Stomach (tissue), 8 donors: ENCODE measurements at regions not wholly inside any gene's neighbourhood (a gene's known extent, or its start where the extent isn't known, plus 50 kb on each side); places are given as distances from the start of the nearest gene placed in this dataset.
"Not testable (repeated sequence)": the region's sequence is repeated elsewhere in the genome, so short reads cannot be mapped to it uniquely, and the experiment has no call there.

Source experiments
- DNase-seq, 2 donors: peaks; one replicate each; pipeline versions ENCODE4 v3.0.0 to v3.0.0-alpha.2; 2013 to 2019
- H3K27ac ChIP-seq, 5 donors: fragments of 200-600 bp in 4 of 5; sonication (generic) in 4 of 5; one replicate each; pipeline ENCODE4 v1.5.1; 2013 to 2019; ENCODE audit warnings: mild to moderate bottlenecking in 1 of 5, moderate library complexity in 1 of 5
- H3K27me3 ChIP-seq, 3 donors: fragments of 200-600 bp; sonication (generic); one replicate each; pipeline ENCODE4 v1.5.1; 2017 to 2019; ENCODE audit warnings: mixed run types in 1 of 3
- H3K36me3 ChIP-seq, 4 donors: fragments of 200-600 bp; sonication (generic); 1 replicate in 3 of 4; 2 replicates in 1 of 4; pipeline ENCODE4 v1.5.1; 2016 to 2019
- H3K4me1 ChIP-seq, 4 donors: fragments of 200-600 bp; sonication (generic); one replicate each; pipeline ENCODE4 v1.5.1; 2016 to 2019
- H3K4me3 ChIP-seq, 4 donors: fragments of 200-600 bp; sonication (generic) in 3 of 4; one replicate each; pipeline ENCODE4 v1.5.1; 2016 to 2019; ENCODE audit warnings: mild to moderate bottlenecking in 1 of 4
- H3K9me3 ChIP-seq, 4 donors: fragments of 200-600 bp; sonication (generic); one replicate each; pipeline ENCODE4 v1.5.1; 2016 to 2019
- EP300 ChIP-seq: sonication (generic); formaldehyde crosslinking; IDR thresholded peaks from one replicate; pipeline ENCODE4 v1.6.1; 2017; ENCODE audit warnings: antibody characterized with exemption
- POLR2A ChIP-seq, 4 donors: fragments of 450-650 bp; IDR thresholded peaks; one replicate each; pipeline ENCODE4 v1.6.1; 2016; ENCODE audit warnings: antibody characterized with exemption in 4 of 4, control low read depth in 2 of 4, mild to moderate bottlenecking in 1 of 4, moderate library complexity in 1 of 4
- POLR2AphosphoS5 ChIP-seq, 3 donors: sonication (generic); formaldehyde crosslinking; IDR thresholded peaks; one replicate each; pipeline ENCODE4 v1.6.1; 2016; ENCODE audit warnings: antibody characterized with exemption in 3 of 3
- WGBS, 5 donors: extraction: QIAGEN DNeasy Blood & Tissue Kit in 3 of 5; methylation state at CpG; one replicate each; pipeline versions ENCODE4 v1.1.5 to v1.1.7; 2013 to 2018; 5-methylcytosine and 5-hydroxymethylcytosine counted together
- intact Hi-C: fragments of 100-400 bp; cut with DNase I; formaldehyde crosslinking; loops from one replicate; pipeline ENCODE4 v1.15.1; 2023; ENCODE audit warnings: low total_unique reads
- TF ChIP-seq, protein P1 (sequence below), 7 experiments: fragments of 450-650 bp in 4 of 7; fragments of 200-600 bp in 3 of 7; sonication (generic) in 3 of 7; IDR thresholded peaks; one replicate each; pipeline ENCODE4 v1.5.1; 2016 to 2019; ENCODE audit warnings: antibody characterized with exemption in 7 of 7, control low read depth in 2 of 7, mild to moderate bottlenecking in 1 of 7
- donor health status: healthy with polysubstance abuse.
- donor health status: Bipolar disorder and iron deficiency.
- donor health status: healthy.

DNA sequence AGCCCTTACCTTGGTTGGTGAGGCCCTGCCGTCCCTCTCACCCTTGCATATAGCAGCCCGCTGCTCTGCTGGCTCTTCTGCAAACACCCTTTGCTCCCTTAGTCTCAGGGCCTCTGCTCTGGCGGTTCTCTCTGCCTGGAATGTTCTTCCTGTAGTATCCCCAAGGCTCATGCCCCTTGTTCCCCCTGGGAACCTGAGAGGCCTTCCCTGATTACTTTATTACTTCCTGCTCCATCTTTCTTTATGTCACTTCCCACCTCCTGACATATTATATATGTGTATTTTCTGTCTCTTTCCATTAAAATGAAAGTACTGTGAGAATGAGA lies 73.9 kb upstream of the SPRY4 start:
- peaks cover 0 to 5% (median 2%) of the 10 kb centered on the region in 4 donors for H3K4me1 ChIP-seq
- H3K4me3 ChIP-seq: no peak overlapping the region
- no peaks in the 10 kb centered on the region for H3K27me3 ChIP-seq
- no peak for TF ChIP-seq EP300
- TF ChIP-seq POLR2A (IDR thresholded peaks at IDR 0.05): no peak
- no peak for TF ChIP-seq POLR2AphosphoS5 (IDR thresholded peaks at IDR 0.05)
- intact Hi-C loops: no loop called here
- H3K27ac ChIP-seq: no peak overlapping the region
- no peaks in the 10 kb centered on the region for H3K36me3 ChIP-seq
- DNase-seq: peak in 1 of 2 donors; percentile 34
- 77 to 87% (median 83%) methylated on average over 3 of the region's 3 CpGs for WGBS, 5 donors
- peaks cover 4 to 20% (median 9%) of the 10 kb centered on the region in 4 donors for H3K9me3 ChIP-seq

DNA sequence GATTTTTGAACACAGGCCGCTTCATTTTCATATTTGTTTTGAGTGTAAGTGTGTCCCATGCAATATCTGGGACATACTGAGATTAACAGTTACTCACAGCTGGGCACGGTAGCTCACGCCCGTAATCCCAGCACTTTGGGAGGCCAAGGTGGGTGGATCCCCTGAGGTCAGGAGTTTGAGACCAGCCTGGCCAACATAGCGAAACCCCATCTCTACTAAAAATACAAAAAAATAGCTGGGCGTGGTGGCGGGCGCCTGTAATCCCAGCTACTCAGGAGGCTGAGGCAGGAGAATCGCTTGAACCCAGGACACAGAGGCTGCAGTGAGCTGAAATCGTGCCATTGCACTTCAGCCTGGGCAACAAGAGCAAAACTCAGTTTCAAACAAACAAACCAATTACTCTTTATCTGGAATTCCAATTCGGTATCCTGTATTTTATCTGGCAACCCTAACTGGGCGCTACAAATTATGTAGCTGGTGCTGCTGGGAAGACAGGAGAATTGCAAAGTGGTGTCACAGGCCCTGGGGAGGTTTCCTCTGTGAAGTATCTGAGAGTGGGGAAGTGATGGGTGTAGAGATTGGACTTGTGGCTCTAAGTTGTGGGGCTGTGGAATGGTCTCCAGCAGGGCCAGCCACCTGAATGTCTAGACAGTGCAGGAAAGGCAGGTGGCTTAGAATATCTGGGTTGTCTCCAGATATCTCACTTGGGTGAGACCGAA lies 73.3 kb upstream of the SPRY4 start:
- H3K27ac ChIP-seq, H3K4me3 ChIP-seq, DNase-seq, intact Hi-C loops, H3K4me1 ChIP-seq, H3K27me3 ChIP-seq, H3K36me3 ChIP-seq: not testable (repeated sequence)
- 86 to 91% (median 88%) methylated on average over 13 of the region's 13 CpGs for WGBS, 5 donors
- H3K9me3 ChIP-seq: peaks cover 4 to 20% (median 9%) of the 10 kb centered on the region in 4 donors

DNA sequence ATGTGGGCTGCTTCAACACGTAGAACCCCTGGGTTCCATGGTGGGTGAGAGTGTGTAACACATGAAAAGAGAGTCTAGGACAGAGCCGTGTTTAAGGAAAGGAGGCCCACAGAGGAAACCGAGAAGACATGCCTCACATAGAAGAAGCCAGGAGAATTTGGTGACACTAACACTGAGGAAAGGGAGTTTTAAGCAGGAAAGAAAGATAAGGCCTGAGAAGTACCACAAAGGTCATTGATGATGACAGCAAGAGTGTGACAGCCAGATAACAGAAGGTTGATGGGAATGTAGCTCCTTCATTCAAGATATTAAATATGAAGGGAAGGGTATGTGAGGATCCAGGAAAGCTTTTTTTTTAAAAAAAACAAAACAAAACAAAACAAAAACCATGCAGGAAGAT lies 72.4 kb upstream of the SPRY4 start:
- Histone ChIP-seq H3K9me3 (peaks cover 4 to 20% (median 9%) of the 10 kb centered on the region in 4 donors), H3K27ac (no peak overlapping the region), H3K27me3 (no peaks in the 10 kb centered on the region), H3K4me3 (no peak overlapping the region), H3K36me3 (no peaks in the 10 kb centered on the region), H3K4me1 (no peaks in the 10 kb centered on the region)
- intact Hi-C loops: no loop called here
- no peak for TF ChIP-seq POLR2A (IDR thresholded peaks at IDR 0.05)
- TF ChIP-seq EP300: no peak
- TF ChIP-seq, protein P1, sequence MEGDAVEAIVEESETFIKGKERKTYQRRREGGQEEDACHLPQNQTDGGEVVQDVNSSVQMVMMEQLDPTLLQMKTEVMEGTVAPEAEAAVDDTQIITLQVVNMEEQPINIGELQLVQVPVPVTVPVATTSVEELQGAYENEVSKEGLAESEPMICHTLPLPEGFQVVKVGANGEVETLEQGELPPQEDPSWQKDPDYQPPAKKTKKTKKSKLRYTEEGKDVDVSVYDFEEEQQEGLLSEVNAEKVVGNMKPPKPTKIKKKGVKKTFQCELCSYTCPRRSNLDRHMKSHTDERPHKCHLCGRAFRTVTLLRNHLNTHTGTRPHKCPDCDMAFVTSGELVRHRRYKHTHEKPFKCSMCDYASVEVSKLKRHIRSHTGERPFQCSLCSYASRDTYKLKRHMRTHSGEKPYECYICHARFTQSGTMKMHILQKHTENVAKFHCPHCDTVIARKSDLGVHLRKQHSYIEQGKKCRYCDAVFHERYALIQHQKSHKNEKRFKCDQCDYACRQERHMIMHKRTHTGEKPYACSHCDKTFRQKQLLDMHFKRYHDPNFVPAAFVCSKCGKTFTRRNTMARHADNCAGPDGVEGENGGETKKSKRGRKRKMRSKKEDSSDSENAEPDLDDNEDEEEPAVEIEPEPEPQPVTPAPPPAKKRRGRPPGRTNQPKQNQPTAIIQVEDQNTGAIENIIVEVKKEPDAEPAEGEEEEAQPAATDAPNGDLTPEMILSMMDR (IDR thresholded peaks at IDR 0.05): no peak
- no peak for TF ChIP-seq POLR2AphosphoS5 (IDR thresholded peaks at IDR 0.05)
- WGBS, 5 donors: 92 to 95% (median 94%) methylated on average over 3 of the region's 3 CpGs
- no peak for DNase-seq

DNA sequence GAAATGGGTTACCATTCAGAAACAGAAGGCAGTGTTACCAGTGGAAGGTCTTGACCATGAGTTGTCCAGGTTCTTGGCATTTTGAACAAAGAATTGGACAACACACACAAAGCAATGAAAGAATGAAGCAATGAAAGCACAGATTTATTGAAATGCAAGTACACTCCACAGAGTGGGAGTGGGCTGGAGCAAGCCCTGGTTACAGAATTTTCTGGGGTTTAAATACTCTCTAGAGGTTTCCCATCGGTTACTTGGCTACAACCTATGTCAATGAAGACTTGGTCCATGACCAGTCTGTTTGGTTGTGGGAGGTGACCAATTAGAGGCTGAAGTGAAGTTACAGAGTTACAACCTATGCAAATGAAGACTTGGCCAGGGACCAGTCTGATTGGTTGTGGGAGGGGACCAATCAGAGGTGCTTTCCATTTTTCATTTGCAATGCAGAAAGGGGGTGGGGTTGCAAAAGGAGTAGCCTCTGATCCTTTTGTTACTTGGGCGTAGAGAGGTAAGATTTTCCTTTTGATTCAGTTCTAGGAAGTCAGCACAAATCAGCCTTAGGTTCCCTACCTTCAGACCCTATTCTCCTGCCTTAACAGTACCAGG lies 71.7 kb upstream of the SPRY4 start:
- Histone ChIP-seq H3K27me3 (no peaks in the 10 kb centered on the region), H3K4me1 (peaks cover 0 to 1% (median under 1%) of the 10 kb centered on the region in 4 donors), H3K4me3 (no peak overlapping the region), H3K9me3 (peaks cover 4 to 20% (median 9%) of the 10 kb centered on the region in 4 donors), H3K36me3 (no peaks in the 10 kb centered on the region), H3K27ac (no peak overlapping the region)
- DNase-seq: no peak
- intact Hi-C loops: no loop called here
- TF ChIP-seq, protein P1 (IDR thresholded peaks at IDR 0.05): no peak
- TF ChIP-seq EP300: no peak
- TF ChIP-seq POLR2AphosphoS5 (IDR thresholded peaks at IDR 0.05): no peak
- TF ChIP-seq POLR2A (IDR thresholded peaks at IDR 0.05): no peak
- WGBS, 5 donors: 87 to 95% (median 90%) methylated on average over 2 of the region's 2 CpGs

DNA sequence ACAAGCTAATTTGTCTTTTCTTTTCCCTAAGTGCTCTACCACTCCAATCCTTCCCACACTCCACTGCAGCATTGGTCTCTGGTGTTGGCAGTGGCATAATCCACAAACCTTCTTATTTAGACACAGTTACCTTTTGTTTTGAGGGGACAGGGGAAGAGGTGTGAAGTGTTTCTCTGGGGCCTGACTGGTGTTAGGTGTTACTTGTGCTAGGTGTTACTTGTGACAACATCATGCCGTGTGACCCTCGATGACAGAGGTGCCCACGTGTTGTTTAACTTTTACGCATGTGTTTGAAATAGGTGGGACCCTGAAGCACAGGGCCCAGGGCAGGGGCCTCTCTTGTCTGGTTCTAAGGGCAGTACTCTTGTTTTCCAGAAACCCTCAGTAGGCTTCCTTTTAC lies 70.5 kb upstream of the SPRY4 start:
- Histone ChIP-seq H3K27me3 (no peaks in the 10 kb centered on the region), H3K4me3 (no peak overlapping the region), H3K4me1 (peaks cover 2 to 12% (median 8%) of the 10 kb centered on the region in 4 donors), H3K27ac (no peak overlapping the region), H3K9me3 (peaks cover 4 to 20% (median 9%) of the 10 kb centered on the region in 4 donors), H3K36me3 (no peaks in the 10 kb centered on the region)
- no peak for DNase-seq
- no peak for TF ChIP-seq EP300
- no peak for TF ChIP-seq POLR2AphosphoS5 (IDR thresholded peaks at IDR 0.05)
- TF ChIP-seq POLR2A (IDR thresholded peaks at IDR 0.05): no peak
- TF ChIP-seq, protein P1 (IDR thresholded peaks at IDR 0.05): no peak
- intact Hi-C loops: no loop called here
- WGBS, 5 donors: 82 to 89% (median 82%) methylated on average over 4 of the region's 4 CpGs
